ENCODE measurements at regions not wholly inside any gene's neighbourhood (a gene's known extent, or its start where the extent isn't known, plus 50 kb on each side); places are given as distances from the start of the nearest gene placed in this dataset.

DNA sequence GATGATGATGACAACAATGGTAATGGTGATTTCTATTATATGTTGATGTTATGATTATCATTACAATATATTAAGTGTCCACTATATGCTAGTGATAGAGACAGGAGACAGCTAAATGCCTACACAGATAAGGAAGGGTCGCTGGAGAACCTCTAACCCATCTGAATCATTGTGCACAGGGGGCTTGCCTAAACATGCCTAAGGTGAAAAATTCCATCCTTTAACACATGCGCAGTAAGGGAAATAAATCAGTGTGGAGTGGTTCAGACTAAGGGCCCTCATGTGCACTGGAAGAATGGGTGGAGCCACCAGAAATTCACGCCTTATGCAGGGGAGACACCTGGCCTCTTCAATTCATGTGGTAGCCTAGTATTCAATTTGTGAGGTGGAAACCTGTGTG, 120.4 kb downstream of the TPBG start:
- intact Hi-C loops (cut with micrococcal nuclease), result no loop called here
- POLR2A ChIA-PET, result interaction anchor here (0.6 kb wide), 1 partner anchor 121 kb away, joined by 3 read pairs; no protein-coding TSS in a partner anchor
- Mint-ChIP-seq H3K4me1 (ENCODE audit: insufficient read depth, unreplicated experiment) (no peaks in the 10 kb centered on the region), H3K4me3 (ENCODE audit: unreplicated experiment) (no peak overlapping the region), H3K27me3 (ENCODE audit: insufficient read depth, unreplicated experiment) (no peaks in the 10 kb centered on the region), H3K36me3 (ENCODE audit: insufficient read depth, unreplicated experiment) (no peaks in the 10 kb centered on the region), H3K9me3 (ENCODE audit: unreplicated experiment) (no peaks in the 10 kb centered on the region), H3K27ac (ENCODE audit: low read depth, unreplicated experiment) (no peak overlapping the region)
- DNase-seq (ENCODE audit: unreplicated experiment), result no peak
- CTCF ChIA-PET, result interaction anchor here (0.6 kb wide), 1 partner anchor 172 kb away, joined by 3 read pairs; no protein-coding TSS in a partner anchor
- BruUV-seq (replicated peaks), result no TSS peak
- TF ChIP-seq, protein P1, sequence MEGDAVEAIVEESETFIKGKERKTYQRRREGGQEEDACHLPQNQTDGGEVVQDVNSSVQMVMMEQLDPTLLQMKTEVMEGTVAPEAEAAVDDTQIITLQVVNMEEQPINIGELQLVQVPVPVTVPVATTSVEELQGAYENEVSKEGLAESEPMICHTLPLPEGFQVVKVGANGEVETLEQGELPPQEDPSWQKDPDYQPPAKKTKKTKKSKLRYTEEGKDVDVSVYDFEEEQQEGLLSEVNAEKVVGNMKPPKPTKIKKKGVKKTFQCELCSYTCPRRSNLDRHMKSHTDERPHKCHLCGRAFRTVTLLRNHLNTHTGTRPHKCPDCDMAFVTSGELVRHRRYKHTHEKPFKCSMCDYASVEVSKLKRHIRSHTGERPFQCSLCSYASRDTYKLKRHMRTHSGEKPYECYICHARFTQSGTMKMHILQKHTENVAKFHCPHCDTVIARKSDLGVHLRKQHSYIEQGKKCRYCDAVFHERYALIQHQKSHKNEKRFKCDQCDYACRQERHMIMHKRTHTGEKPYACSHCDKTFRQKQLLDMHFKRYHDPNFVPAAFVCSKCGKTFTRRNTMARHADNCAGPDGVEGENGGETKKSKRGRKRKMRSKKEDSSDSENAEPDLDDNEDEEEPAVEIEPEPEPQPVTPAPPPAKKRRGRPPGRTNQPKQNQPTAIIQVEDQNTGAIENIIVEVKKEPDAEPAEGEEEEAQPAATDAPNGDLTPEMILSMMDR (IDR thresholded peaks at IDR 0.05; ENCODE audit: unreplicated experiment), result no peak

DNA sequence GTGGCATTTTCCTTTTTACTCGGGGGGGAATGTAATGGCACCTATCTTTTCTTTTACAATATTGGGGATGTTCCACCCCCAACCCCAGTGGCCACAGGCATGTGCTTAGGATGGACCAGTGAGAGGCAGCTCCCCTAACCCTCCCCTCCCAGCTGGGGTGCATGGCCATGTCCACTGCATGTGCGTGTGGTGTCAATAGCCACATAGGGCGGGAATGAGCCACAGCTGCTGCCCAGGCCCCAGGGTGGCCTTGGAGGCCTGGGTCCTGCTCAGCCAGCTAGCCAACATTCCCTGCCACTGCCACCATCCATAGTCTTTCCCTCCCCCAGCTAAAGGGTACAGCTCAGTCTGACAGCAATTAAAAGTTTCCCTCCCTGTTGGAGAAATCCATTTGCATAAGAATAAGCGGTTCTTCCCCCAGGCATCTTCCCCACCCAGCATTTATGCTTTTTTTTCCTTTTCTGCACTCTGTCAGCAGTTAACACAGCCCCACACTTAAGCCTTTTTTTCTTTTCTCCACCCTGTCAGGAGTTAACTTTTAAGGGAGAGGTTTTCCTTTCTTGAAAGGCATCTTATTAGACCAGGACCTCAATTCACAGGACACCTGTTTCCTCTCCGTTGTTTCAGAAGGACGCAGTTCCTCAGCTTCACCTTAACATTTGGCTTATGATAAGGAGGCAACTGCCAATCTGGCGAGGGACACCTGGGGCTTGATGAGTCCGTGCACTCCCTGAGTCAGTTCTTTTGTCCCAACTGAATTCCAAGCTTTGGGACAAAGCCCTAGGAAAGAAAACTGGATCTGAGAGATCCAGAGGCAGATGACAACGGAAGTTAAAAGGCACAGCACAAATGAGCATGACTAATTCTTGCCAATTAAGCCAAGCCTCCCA, 121.4 kb downstream of the TPBG start:
- H3K36me3 Mint-ChIP-seq (ENCODE audit: insufficient read depth, unreplicated experiment), result no peaks in the 10 kb centered on the region
- CTCF ChIA-PET, result interaction anchor here (0.6 kb wide), 1 partner anchor 581 kb away, joined by 4 read pairs; the partner anchor contains the start of gene UBE3D

DNA sequence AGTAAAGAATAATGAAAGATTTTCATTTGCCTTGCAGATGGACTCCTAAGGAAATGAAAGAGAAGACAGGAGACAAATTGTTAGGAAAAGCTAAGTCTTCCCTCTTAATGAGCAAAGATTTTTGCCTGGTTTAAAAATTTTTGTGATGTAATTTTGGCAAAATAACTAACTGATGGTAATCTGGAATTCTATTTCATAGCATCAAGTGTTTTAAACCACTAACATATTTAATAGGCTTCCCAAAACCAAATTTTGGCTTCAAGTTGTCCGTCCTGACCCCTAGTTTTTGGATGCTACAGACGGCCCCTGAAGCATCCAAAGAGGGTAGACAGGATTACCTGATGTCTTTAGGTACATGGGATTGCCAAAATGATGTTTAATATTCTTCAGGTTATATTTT, 124.3 kb downstream of the TPBG start:
- Mint-ChIP-seq H3K9me3 (ENCODE audit: unreplicated experiment) (no peaks in the 10 kb centered on the region), H3K27me3 (ENCODE audit: insufficient read depth, unreplicated experiment) (no peaks in the 10 kb centered on the region), H3K36me3 (ENCODE audit: insufficient read depth, unreplicated experiment) (no peaks in the 10 kb centered on the region), H3K27ac (ENCODE audit: low read depth, unreplicated experiment) (no peak overlapping the region), H3K4me3 (ENCODE audit: unreplicated experiment) (no peak overlapping the region), H3K4me1 (ENCODE audit: insufficient read depth, unreplicated experiment) (no peaks in the 10 kb centered on the region)
- ChIA-PET POLR2A (no interaction called here), CTCF (no interaction called here)
- DNase-seq (ENCODE audit: unreplicated experiment), result no peak
- intact Hi-C loops (cut with micrococcal nuclease), result no loop called here
- BruUV-seq (replicated peaks), result no TSS peak
- TF ChIP-seq, protein P1 (IDR thresholded peaks at IDR 0.05; ENCODE audit: unreplicated experiment), result no peak

More for the DNA sequence above, 121.4 kb downstream of the TPBG start:
- no peak overlapping the region for H3K4me3 Mint-ChIP-seq (ENCODE audit: unreplicated experiment)
- TF ChIP-seq, protein P1 (IDR thresholded peaks at IDR 0.05; ENCODE audit: unreplicated experiment), result no peak
- DNase-seq (ENCODE audit: unreplicated experiment), result no peak
- H3K9me3 Mint-ChIP-seq (ENCODE audit: unreplicated experiment), result no peaks in the 10 kb centered on the region
- POLR2A ChIA-PET, result no interaction called here
- BruUV-seq (replicated peaks), result no TSS peak
- H3K27me3 Mint-ChIP-seq (ENCODE audit: insufficient read depth, unreplicated experiment), result no peaks in the 10 kb centered on the region
- intact Hi-C loops (cut with micrococcal nuclease), result no loop called here
- no peak overlapping the region for H3K27ac Mint-ChIP-seq (ENCODE audit: low read depth, unreplicated experiment)
- H3K4me1 Mint-ChIP-seq (ENCODE audit: insufficient read depth, unreplicated experiment), result no peaks in the 10 kb centered on the region

DNA sequence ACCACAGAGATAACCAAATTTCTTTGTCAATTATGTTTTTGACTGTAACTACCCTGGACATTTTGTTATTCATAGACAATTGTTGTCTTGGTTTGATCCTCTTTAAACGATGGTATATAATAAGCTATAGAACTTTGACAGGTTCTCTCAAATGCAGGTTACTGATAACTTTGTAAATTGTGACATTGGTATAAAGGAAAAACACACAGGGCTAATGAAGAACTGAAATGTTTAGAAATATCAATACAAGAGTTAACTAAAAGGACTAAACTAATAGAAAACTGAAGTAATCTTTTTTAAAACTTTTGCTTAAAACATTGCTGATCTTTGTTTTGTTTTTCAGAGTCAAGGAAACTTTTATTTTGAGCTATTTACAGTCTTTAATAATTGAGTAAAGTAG, 124.8 kb downstream of the TPBG start:
- no peaks in the 10 kb centered on the region for H3K9me3 Mint-ChIP-seq (ENCODE audit: unreplicated experiment)
- DNase-seq (ENCODE audit: unreplicated experiment), result no peak
- CTCF ChIA-PET, result no interaction called here
- H3K27me3 Mint-ChIP-seq (ENCODE audit: insufficient read depth, unreplicated experiment), result no peaks in the 10 kb centered on the region
- no TSS peak for BruUV-seq (replicated peaks)
- H3K4me1 Mint-ChIP-seq (ENCODE audit: insufficient read depth, unreplicated experiment), result no peaks in the 10 kb centered on the region
- POLR2A ChIA-PET, result no interaction called here
- intact Hi-C loops (cut with micrococcal nuclease), result no loop called here
- TF ChIP-seq, protein P1 (IDR thresholded peaks at IDR 0.05; ENCODE audit: unreplicated experiment), result no peak
- no peak overlapping the region for H3K4me3 Mint-ChIP-seq (ENCODE audit: unreplicated experiment)
- no peak overlapping the region for H3K27ac Mint-ChIP-seq (ENCODE audit: low read depth, unreplicated experiment)
- no peaks in the 10 kb centered on the region for H3K36me3 Mint-ChIP-seq (ENCODE audit: insufficient read depth, unreplicated experiment)
